ENCODE measurements at regions not wholly inside any gene's neighbourhood (a gene's known extent, or its start where the extent isn't known, plus 50 kb on each side); places are given as distances from the start of the nearest gene placed in this dataset.

DNA sequence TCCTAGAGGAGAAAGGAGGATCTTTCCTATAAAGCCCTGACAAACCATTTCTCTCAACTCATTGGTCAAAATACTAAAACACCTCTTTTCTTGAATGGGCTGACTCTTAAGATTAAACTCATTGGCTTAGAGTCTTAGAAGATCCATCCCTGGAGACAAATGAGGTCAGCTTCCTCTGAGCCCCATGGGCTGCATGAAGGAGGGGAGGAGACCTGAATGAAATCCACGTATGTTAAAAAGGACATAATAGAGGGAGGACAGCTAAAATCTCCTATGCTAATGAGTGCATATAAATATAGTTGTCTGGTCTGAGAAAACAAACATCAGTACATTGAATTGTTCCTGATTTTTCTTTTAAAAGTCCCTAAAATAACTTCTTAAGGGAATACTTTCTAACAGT lies 255.0 kb downstream of the TBL1XR1 start:
- Mint-ChIP-seq H3K27me3 (peaks cover 2% of the 10 kb centered on the region), H3K9me3 (no peaks in the 10 kb centered on the region), H3K27ac (no peak overlapping the region), H3K4me3 (no peak overlapping the region), H3K4me1 (peaks cover 7% of the 10 kb centered on the region), H3K36me3 (ENCODE audit: low read depth) (no peaks in the 10 kb centered on the region)
- DNase-seq, result no peak
- ChIA-PET CTCF (no interaction called here), POLR2A (no interaction called here)

DNA sequence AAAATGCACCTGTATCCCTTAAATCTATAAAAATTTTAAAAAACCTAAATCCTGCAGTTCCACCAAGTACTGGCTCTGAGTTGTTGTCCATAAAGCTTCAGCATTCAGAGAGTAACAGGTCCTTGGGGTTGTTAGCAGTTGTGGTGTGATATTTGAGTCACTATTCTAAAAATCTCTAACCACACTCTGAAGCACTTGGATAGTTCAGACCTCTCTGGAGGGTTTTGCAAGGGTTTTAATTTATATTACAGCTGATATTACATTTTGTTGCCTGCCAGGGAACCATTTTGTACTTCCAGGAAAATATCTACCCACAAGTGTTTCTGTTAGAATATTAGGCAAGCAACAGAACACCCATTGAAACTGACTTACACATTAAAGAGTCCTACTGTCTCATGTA lies 255.6 kb downstream of the TBL1XR1 start:
- H3K36me3 Mint-ChIP-seq (ENCODE audit: low read depth), result no peaks in the 10 kb centered on the region
- no peak overlapping the region for H3K27ac Mint-ChIP-seq
- H3K27me3 Mint-ChIP-seq, result peaks cover 2% of the 10 kb centered on the region
- no peak for DNase-seq
- CTCF ChIA-PET, result interaction anchor here (0.6 to 1.7 kb wide), 2 partner anchors 69 to 561 kb away, joined by 3 to 8 read pairs; no protein-coding TSS in a partner anchor
- no peaks in the 10 kb centered on the region for H3K9me3 Mint-ChIP-seq
- H3K4me1 Mint-ChIP-seq, result peaks cover 7% of the 10 kb centered on the region
- POLR2A ChIA-PET, result no interaction called here
- no peak overlapping the region for H3K4me3 Mint-ChIP-seq

DNA sequence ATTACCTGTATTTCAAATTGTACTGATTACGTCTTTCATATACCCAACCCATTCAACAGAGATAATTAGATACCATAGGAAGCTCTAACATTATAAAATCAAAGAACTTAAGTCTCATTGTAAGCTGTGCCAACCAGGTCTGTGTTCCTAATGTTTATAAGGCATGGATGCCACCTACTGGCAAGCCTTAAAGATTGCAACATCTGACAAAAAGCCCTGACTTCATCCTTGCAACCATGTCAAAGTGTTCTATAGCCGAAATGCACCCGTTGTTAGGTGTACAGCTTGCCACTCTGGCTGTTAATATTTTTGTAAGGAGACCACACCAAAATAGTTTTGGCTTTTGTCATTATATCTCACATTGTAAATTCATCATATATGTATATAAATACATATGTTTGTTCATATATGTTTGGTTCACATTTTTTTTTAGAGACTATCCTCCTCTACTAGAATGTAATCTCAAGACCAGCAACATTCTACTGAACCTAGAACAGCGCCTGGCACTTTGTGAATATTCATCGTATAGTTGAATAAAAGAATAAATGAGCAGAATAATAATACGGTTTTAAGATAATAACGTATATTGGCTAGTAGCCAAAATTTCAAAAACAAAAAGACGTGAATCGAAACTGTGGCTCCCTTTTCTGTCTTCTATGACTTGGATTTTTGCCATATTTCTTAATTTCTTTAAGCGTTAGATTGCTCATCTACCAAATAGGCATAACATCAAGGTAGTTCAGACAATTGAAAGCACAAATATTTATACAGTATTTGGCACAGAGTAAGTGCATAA lies 258.1 kb downstream of the TBL1XR1 start:
- POLR2A ChIA-PET, result no interaction called here
- Mint-ChIP-seq H3K27me3 (peaks cover 7% of the 10 kb centered on the region), H3K4me3 (no peak overlapping the region), H3K36me3 (ENCODE audit: low read depth) (no peaks in the 10 kb centered on the region), H3K27ac (no peak overlapping the region), H3K4me1 (peaks cover 7% of the 10 kb centered on the region), H3K9me3 (no peaks in the 10 kb centered on the region)
- CTCF ChIA-PET, result interaction anchor here (0.5 to 2.5 kb wide), 9 partner anchors 10 to 956 kb away, joined by 3 to 41 read pairs (median 3); no protein-coding TSS in a partner anchor
- peak; percentile 27 for DNase-seq

DNA sequence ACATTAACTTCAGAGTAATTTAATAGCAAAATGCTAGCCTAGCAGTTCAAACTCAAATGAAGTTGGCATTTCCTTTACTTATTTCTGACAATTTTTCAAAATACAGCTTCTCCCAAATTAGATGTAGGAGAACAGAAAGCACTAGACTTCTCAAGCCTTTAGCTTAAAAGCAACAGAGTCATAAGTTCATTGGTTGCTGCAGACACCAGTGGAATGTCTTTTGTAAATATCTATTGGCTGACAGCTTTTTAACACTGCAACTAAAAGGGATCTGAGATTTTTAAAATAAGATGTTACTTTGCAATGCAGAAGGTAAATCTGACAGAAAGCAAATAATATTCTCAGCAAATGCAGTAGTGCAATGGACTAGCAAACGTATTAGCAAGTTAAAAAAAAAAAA lies 259.3 kb downstream of the TBL1XR1 start:
- Mint-ChIP-seq H3K27me3 (peaks cover 13% of the 10 kb centered on the region), H3K9me3 (no peaks in the 10 kb centered on the region), H3K4me1 (peaks cover 7% of the 10 kb centered on the region), H3K36me3 (ENCODE audit: low read depth) (no peaks in the 10 kb centered on the region), H3K27ac (no peak overlapping the region), H3K4me3 (no peak overlapping the region)
- ChIA-PET CTCF (interaction anchor here (0.6 to 2.5 kb wide), 7 partner anchors 17 to 844 kb away, joined by 3 to 41 read pairs (median 3); no protein-coding TSS in a partner anchor), POLR2A (no interaction called here)
- DNase-seq, result no peak

DNA sequence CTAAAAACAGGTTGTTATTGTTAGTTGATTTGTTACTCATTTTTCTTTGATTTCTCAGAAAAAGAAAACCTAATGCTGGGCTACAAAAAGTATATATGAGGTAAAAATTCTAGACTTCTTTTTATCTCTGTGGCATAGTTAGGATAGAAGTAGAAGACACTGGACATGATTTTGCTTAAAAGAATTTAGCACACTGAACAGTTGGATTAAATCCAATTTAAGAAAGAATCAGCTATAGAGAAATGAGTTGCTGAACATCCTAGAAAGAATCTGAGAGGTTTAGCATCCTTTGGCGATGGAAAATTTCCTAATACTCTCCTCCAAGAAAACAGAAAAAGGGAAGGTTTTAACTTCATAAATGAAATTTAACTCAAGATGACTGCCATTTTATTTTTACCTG lies 259.7 kb downstream of the TBL1XR1 start:
- Mint-ChIP-seq H3K9me3 (no peaks in the 10 kb centered on the region), H3K27ac (no peak overlapping the region), H3K36me3 (ENCODE audit: low read depth) (no peaks in the 10 kb centered on the region), H3K27me3 (peaks cover 13% of the 10 kb centered on the region), H3K4me3 (no peak overlapping the region), H3K4me1 (peaks cover 7% of the 10 kb centered on the region)
- DNase-seq, result no peak
- ChIA-PET CTCF (interaction anchor here (0.6 to 2.5 kb wide), 5 partner anchors 17 to 844 kb away, joined by 3 to 41 read pairs (median 3); no protein-coding TSS in a partner anchor), POLR2A (no interaction called here)

DNA sequence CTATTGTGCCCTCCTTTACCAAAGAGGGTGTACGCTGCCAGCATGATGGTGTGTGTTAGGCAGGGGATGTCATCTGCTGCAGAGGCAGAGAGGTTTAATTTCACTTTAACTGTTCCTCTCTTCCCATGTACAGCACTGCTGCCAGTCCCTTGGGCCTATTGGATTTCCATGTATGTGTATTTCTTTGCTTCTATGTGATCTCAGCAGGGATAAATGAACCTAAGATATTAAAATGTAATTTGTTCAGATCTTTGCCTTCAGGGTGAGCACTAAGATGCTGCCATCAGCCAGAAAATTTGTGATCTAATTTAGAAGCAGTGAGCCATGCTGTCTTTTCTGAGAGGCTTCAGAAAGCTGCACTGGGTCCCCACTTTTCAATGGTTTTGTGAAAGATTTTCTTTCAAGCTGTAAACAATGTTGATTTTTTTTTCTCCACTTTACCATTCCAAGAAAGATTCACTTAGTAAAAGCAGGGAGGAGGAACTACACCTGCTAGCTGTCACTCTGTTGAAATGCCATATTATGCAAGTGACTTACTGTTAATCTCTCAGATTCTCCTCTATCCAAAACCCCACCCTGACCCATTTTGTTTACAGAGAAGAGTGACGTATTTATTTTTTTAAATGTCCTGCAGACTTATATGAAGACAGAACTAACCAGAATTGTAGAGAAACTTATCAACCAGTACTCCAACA lies 261.9 kb downstream of the TBL1XR1 start:
- Mint-ChIP-seq H3K4me3 (no peak overlapping the region), H3K9me3 (no peaks in the 10 kb centered on the region), H3K27me3 (peaks cover 19% of the 10 kb centered on the region), H3K4me1 (no peaks in the 10 kb centered on the region), H3K27ac (no peak overlapping the region), H3K36me3 (ENCODE audit: low read depth) (no peaks in the 10 kb centered on the region)
- CTCF ChIA-PET, result interaction anchor here (0.8 kb wide), 1 partner anchor 62 kb away, joined by 4 read pairs; no protein-coding TSS in a partner anchor
- no peak for DNase-seq
- POLR2A ChIA-PET, result no interaction called here

DNA sequence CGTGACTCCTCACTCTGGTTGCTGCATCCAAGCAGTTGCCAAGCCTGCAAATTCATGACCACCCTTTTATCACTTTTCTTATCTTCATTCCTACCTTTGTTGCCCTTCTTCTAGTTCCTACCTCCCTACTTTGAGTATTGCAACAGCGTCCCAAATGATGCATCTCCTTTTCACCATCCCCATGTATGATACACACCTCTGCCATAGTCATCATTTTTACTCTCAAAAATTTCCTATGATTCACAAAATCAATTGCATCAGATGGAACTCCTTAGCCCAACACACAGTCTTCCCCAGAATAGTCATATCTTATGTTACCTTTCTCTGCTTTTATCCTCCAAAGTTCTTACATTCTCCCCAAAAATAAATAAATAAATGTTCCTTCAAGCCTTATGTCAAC lies 262.6 kb downstream of the TBL1XR1 start:
- Mint-ChIP-seq H3K36me3 (ENCODE audit: low read depth) (no peaks in the 10 kb centered on the region), H3K27me3 (peaks cover 19% of the 10 kb centered on the region), H3K27ac (no peak overlapping the region), H3K4me1 (no peaks in the 10 kb centered on the region), H3K4me3 (no peak overlapping the region), H3K9me3 (no peaks in the 10 kb centered on the region)
- ChIA-PET POLR2A (no interaction called here), CTCF (no interaction called here)
- DNase-seq, result no peak

DNA sequence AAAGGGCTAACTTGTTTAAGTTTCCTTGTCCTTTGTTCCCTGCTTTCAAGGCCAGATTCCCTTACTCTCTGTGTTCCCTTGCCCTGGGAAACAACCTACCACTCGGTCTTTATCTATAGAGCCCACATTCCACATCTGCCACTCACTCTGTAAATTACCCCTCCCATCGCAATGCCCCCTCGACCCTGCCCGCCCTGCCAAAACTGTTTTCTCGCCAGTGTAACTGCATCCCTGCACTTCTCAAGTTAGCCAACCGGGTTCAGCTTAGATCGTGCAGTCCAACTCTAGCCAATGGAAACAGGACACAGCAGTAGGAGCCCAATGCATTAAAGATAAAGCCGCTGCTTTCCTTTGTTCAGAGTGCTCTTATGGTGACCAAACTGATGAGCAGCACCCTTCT lies 263.6 kb downstream of the TBL1XR1 start:
- ChIA-PET CTCF (no interaction called here), POLR2A (no interaction called here)
- H3K36me3 Mint-ChIP-seq (ENCODE audit: low read depth), result no peaks in the 10 kb centered on the region
- DNase-seq, result no peak
- peaks cover 23% of the 10 kb centered on the region for H3K27me3 Mint-ChIP-seq
- no peak overlapping the region for H3K27ac Mint-ChIP-seq
- no peak overlapping the region for H3K4me3 Mint-ChIP-seq
- H3K4me1 Mint-ChIP-seq, result no peaks in the 10 kb centered on the region
- H3K9me3 Mint-ChIP-seq, result no peaks in the 10 kb centered on the region

DNA sequence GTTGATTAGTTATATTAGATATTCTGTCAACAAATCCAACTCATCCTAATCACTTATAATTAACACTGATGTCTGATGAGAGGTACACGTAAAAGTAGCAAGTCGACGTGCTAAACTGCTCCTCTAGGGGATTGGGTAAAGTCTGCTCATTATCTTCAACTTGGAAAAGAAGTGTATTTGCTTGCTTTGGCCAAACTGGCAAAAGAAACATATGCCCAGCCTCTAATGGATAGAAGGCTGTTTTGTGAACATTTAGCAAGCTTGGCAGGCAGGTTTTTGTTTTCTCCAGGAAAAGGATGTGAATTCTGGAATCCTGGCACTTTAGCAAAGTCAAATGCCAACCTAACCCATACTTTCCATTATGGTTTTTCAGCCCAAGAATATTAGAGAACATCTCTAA lies 264.8 kb downstream of the TBL1XR1 start:
- H3K4me3 Mint-ChIP-seq, result no peak overlapping the region
- no peaks in the 10 kb centered on the region for H3K36me3 Mint-ChIP-seq (ENCODE audit: low read depth)
- H3K4me1 Mint-ChIP-seq, result no peaks in the 10 kb centered on the region
- no peak overlapping the region for H3K27ac Mint-ChIP-seq
- DNase-seq, result no peak
- H3K9me3 Mint-ChIP-seq, result no peaks in the 10 kb centered on the region
- H3K27me3 Mint-ChIP-seq, result peaks cover 23% of the 10 kb centered on the region
- ChIA-PET POLR2A (no interaction called here), CTCF (no interaction called here)

DNA sequence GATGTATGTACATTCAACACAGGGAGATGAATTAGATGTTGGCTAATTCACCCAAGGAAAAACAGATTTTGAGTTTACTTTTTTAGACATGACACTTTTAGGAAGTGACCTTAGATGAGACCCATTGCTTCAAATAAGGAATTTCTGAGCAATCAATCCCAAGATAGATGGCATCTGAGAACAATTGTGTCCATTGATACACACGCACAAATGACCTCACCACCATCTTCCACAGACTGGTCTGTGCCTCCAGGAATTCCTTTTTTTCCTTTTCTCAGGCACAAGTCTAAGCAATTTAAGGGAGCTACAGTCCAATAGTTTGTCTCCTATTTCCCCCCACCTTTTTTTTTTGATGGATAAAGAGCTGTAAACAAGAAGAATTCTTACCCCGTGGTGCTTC lies 265.3 kb downstream of the TBL1XR1 start:
- no peak overlapping the region for H3K4me3 Mint-ChIP-seq
- peaks cover 2% of the 10 kb centered on the region for H3K4me1 Mint-ChIP-seq
- no peaks in the 10 kb centered on the region for H3K36me3 Mint-ChIP-seq (ENCODE audit: low read depth)
- H3K27me3 Mint-ChIP-seq, result peaks cover 26% of the 10 kb centered on the region
- H3K27ac Mint-ChIP-seq, result no peak overlapping the region
- H3K9me3 Mint-ChIP-seq, result no peaks in the 10 kb centered on the region
- CTCF ChIA-PET, result no interaction called here
- DNase-seq, result no peak
- POLR2A ChIA-PET, result no interaction called here

DNA sequence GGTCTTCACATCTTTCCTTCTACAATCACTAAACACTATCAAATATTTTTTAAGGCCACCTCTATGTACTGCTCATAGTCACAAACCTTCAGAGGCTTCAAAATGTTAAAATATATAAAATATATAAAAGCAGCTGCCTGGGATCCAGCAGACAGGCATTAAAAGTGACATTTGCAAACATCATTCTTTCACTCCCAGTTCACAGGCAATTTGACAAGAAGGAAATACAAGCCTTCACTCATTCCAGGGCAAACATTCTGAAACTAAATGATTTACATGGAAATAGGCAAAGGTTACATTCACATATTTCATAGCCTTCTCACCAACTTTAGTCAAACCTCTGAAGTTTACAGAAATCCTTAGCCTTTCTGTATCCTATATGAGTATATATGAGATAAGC lies 266.3 kb downstream of the TBL1XR1 start:
- no peaks in the 10 kb centered on the region for H3K9me3 Mint-ChIP-seq
- ChIA-PET POLR2A (no interaction called here), CTCF (no interaction called here)
- H3K4me3 Mint-ChIP-seq, result no peak overlapping the region
- no peak for DNase-seq
- H3K27ac Mint-ChIP-seq, result no peak overlapping the region
- no peaks in the 10 kb centered on the region for H3K36me3 Mint-ChIP-seq (ENCODE audit: low read depth)
- H3K27me3 Mint-ChIP-seq, result peaks cover 26% of the 10 kb centered on the region
- peaks cover 9% of the 10 kb centered on the region for H3K4me1 Mint-ChIP-seq

DNA sequence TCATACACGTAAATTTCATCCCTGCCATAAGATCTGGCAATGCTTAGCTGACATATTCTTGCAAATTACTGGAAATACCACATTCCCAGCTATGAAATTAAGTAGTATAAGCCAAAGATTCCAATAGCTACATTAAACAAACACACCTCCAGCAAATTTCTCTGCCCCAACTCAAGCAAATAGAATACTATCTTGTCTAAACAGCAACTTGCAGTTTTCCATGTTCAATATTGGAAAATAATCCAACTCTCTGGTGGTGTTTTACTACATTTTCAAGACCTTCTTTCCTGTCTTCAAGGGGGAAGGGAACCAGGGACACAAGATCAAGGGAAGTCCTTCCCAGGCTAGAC lies 268.7 kb downstream of the TBL1XR1 start:
- Mint-ChIP-seq H3K4me1 (peaks cover 10% of the 10 kb centered on the region), H3K9me3 (no peaks in the 10 kb centered on the region), H3K27me3 (peaks cover 18% of the 10 kb centered on the region), H3K36me3 (ENCODE audit: low read depth) (no peaks in the 10 kb centered on the region), H3K4me3 (no peak overlapping the region), H3K27ac (no peak overlapping the region)
- ChIA-PET CTCF (interaction anchor here (0.6 to 1.2 kb wide), 3 partner anchors 10 to 110 kb away, joined by 3 read pairs; no protein-coding TSS in a partner anchor), POLR2A (no interaction called here)
- DNase-seq, result no peak

DNA sequence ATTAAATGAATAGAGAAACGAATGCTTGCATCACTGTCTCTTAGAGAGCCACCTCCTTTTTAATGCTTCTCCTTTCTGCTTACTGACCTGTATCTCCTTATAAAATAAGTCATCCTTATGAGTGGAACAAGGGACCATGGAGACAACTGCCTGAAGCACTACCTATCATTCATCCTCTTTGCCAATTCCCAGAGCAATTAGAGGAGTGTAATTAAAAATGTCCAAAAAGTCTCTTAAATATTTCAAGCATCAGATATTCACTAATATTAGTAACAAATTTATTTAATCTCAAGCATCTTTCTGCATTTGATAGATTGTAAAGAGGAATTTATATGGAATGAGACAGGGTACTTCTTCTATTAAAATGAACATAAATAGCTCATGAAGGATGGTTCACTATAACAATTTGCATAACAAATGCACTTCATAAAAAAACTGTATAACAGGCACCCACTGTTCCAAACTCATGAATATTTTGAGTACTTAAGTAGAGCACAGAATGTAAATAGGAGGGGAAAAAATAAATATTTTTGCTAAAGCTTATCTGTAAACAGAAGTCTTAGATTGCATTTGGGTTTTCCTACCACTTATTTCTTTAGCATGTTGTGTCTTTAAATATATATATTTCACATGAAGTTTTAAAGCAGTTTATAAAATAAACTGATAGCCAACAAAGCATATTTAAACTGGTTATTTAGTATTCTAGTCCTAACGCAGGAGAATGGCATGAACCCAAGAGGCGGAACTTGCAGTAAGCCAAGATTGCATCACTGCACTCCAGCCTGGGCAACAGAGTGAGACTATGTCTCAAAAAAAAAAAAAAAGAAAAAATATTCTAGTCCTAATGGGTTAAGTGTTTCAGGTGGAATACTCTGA lies 269.3 kb downstream of the TBL1XR1 start:
- POLR2A ChIA-PET, result no interaction called here
- no peaks in the 10 kb centered on the region for H3K36me3 Mint-ChIP-seq (ENCODE audit: low read depth)
- no peak overlapping the region for H3K4me3 Mint-ChIP-seq
- DNase-seq, result no peak
- CTCF ChIA-PET, result interaction anchor here (1.2 kb wide), 1 partner anchor 17 kb away, joined by 3 read pairs; no protein-coding TSS in a partner anchor
- peaks cover 10% of the 10 kb centered on the region for H3K4me1 Mint-ChIP-seq
- no peaks in the 10 kb centered on the region for H3K9me3 Mint-ChIP-seq
- peaks cover 12% of the 10 kb centered on the region for H3K27me3 Mint-ChIP-seq
- no peak overlapping the region for H3K27ac Mint-ChIP-seq

Data from activated CD4-positive, alpha-beta memory T cell treated with anti-CD3 and anti-CD28 coated beads, Interleukin-2, amount 10 ng/mL, durations not matched to agents 7 days and 5 days (primary cell).